ENCODE measurements at regions not wholly inside any gene's neighbourhood (a gene's known extent, or its start where the extent isn't known, plus 50 kb on each side); places are given as distances from the start of the nearest gene placed in this dataset.
A peak's percentile ranks its signal among the peaks of the same experiment; 100 is the strongest.

DNA sequence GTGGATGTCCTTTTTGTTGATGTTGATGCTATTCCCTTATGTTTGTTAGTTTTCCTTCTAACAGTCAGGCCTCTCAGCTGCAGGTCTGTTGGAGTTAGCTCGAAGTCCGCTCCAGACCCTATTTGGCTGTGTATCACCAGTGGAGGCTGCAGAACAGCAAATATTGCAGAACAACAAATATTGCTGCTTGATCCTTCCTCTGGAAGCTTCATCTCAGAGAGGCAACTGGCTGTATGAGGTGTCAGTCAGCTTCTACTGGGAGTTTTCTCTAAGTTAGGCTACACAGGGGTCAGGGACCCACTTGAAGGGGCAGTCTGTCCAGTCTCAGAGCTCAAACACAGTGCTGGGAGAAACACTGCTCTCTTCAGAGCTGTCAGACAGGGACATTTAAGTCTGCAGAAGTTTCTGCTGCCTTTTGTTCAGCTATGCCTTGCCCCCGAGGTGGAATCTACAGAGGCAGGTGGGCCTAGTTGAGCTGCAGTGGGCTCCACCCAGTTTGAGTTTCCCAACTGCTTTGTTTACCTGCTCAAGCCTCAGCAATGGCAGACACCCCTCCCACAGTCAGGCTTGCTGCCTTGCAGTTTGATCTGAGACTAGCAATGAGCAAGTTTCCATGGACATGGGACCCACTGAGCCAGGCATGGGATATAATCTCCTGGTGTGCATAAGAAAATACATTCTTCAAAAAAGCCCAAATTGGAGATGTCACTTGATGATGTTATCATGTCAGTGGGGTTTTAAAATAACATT, 99.5 kb downstream of the KDM5D start:
- no peak overlapping the region for H3K4me3 Mint-ChIP-seq
- ChIA-PET POLR2A (no interaction called here), CTCF (no interaction called here)
- intact Hi-C loops (cut with micrococcal nuclease) = no loop called here
- Histone ChIP-seq H3K9me3 (ENCODE audit: control insufficient read depth in 2 of 3, low read length in 3 of 3) (no peaks in the 10 kb centered on the region), H3K4me3 (ENCODE audit: low read length) (no peak overlapping the region), H3K4me1 (ENCODE audit: control insufficient read depth in 2 of 2, insufficient read depth in 2 of 2, low read length in 2 of 2) (no peaks in the 10 kb centered on the region), H3K36me3 (ENCODE audit: control insufficient read depth in 2 of 3, insufficient read depth in 3 of 3, low read length in 3 of 3) (no peaks in the 10 kb centered on the region), H3K27me3 (ENCODE audit: control insufficient read depth in 2 of 2, insufficient read depth in 2 of 2, low read length in 2 of 2) (no peaks in the 10 kb centered on the region), H3K27ac (ENCODE audit: low read depth, low read length) (no peak overlapping the region)
- DNase-seq (no peak), ATAC-seq (no peak)
- H3K27ac Mint-ChIP-seq = no peak overlapping the region
- H3K9me3 Mint-ChIP-seq = peaks cover 0 to 8% (median 0%) of the 10 kb centered on the region in 11 donors
- peaks cover 0 to 8% (median 0%) of the 10 kb centered on the region in 5 donors for H3K36me3 Mint-ChIP-seq
- no peaks in the 10 kb centered on the region for H3K4me1 Mint-ChIP-seq
- no peaks in the 10 kb centered on the region for H3K27me3 Mint-ChIP-seq

DNA sequence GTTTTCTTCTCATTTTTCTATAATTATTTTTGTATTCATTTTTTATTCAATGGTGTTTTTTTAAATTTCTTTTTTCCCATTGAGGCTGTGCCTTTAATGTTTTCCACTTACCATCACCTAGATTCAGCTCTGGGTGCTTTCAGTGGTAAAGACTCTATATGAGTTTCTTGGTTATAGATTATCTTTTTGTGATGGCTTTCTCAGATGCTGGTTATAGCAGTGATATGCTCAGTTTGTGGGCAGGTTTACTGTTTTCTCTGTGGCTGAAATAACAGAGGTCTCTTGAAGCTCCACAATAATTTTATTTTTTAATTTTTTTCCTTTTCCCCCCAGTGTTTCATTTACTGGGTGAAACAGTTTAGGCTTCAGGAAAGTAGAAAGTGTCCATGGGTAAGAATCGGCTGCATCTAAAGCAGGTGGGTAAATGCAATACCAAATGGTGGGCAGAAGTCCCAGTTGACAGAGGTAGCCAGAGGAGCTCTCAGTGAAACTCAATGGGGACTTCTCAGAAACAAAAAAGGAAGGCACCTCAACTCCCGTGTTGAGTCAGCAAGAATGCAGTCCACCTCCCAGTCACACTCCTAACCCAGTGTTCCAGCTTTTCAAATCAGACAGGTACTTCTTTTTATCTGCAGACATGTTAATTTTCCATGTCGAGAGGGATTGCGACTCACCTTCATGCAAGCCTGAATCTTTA, 106.7 kb downstream of the KDM5D start:
- H3K4me3 ChIP-seq (ENCODE audit: low read length) = no peak overlapping the region
- H3K27ac ChIP-seq (ENCODE audit: low read depth, low read length) = no peak overlapping the region
- H3K27me3 ChIP-seq (ENCODE audit: control insufficient read depth in 2 of 2, insufficient read depth in 2 of 2, low read length in 2 of 2) = no peaks in the 10 kb centered on the region
- peaks cover 0 to 4% (median 0%) of the 10 kb centered on the region in 5 donors for H3K36me3 Mint-ChIP-seq
- ChIA-PET CTCF (no interaction called here), POLR2A (no interaction called here)
- intact Hi-C loops (cut with micrococcal nuclease) = no loop called here
- H3K27ac Mint-ChIP-seq = no peak overlapping the region
- H3K27me3 Mint-ChIP-seq = no peaks in the 10 kb centered on the region
- no peak for ATAC-seq
- H3K9me3 Mint-ChIP-seq = peaks cover 0 to 8% (median 0%) of the 10 kb centered on the region in 11 donors
- DNase-seq = no peak
- H3K36me3 ChIP-seq (ENCODE audit: control insufficient read depth in 2 of 3, insufficient read depth in 3 of 3, low read length in 3 of 3) = no peaks in the 10 kb centered on the region
- H3K9me3 ChIP-seq (ENCODE audit: control insufficient read depth in 2 of 3, low read length in 3 of 3) = no peaks in the 10 kb centered on the region
- H3K4me1 Mint-ChIP-seq = no peaks in the 10 kb centered on the region
- H3K4me1 ChIP-seq (ENCODE audit: control insufficient read depth in 2 of 2, insufficient read depth in 2 of 2, low read length in 2 of 2) = no peaks in the 10 kb centered on the region
- H3K4me3 Mint-ChIP-seq = no peak overlapping the region

DNA sequence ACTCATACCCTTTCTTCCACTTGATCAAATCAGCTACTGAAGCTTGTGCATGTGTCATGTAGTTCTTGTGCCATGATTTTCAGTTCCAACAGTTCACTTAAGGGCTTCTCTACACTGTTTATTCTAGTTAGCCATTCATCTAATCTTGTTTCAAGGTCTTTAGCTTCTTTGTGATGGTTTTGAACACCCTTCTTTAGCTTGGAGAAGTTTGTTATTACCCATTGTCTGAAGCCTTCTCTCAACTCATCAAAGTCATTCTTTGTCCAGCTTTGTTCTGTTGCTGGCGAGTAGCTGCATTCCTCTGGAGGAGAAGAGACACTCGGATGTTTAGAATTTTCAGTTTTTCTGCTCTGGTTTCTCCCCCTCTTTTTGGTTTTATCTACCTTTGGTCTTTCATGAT, 115.6 kb downstream of the KDM5D start:
- ATAC-seq (no peak), DNase-seq (no peak)
- ChIA-PET POLR2A (no interaction called here), CTCF (interaction anchor here (0.6 kb wide), 1 partner anchor 311 kb away, joined by 3 read pairs; no protein-coding TSS in a partner anchor)
- Histone ChIP-seq H3K36me3 (ENCODE audit: control insufficient read depth in 2 of 3, insufficient read depth in 3 of 3, low read length in 3 of 3) (no peaks in the 10 kb centered on the region), H3K4me1 (ENCODE audit: control insufficient read depth in 2 of 2, insufficient read depth in 2 of 2, low read length in 2 of 2) (no peaks in the 10 kb centered on the region), H3K9me3 (ENCODE audit: control insufficient read depth in 2 of 3, low read length in 3 of 3) (no peaks in the 10 kb centered on the region), H3K27me3 (ENCODE audit: control insufficient read depth in 2 of 2, insufficient read depth in 2 of 2, low read length in 2 of 2) (no peaks in the 10 kb centered on the region), H3K27ac (ENCODE audit: low read depth, low read length) (no peak overlapping the region), H3K4me3 (ENCODE audit: low read length) (no peak overlapping the region)
- no peak overlapping the region for H3K27ac Mint-ChIP-seq
- H3K9me3 Mint-ChIP-seq = peaks cover 0 to 17% (median 0%) of the 10 kb centered on the region in 11 donors
- no peak overlapping the region for H3K4me3 Mint-ChIP-seq
- peaks cover 0 to 15% (median 0%) of the 10 kb centered on the region in 5 donors for H3K27me3 Mint-ChIP-seq
- intact Hi-C loops (cut with micrococcal nuclease) = no loop called here
- no peaks in the 10 kb centered on the region for H3K4me1 Mint-ChIP-seq
- H3K36me3 Mint-ChIP-seq = peaks cover 0 to 4% (median 0%) of the 10 kb centered on the region in 5 donors

DNA sequence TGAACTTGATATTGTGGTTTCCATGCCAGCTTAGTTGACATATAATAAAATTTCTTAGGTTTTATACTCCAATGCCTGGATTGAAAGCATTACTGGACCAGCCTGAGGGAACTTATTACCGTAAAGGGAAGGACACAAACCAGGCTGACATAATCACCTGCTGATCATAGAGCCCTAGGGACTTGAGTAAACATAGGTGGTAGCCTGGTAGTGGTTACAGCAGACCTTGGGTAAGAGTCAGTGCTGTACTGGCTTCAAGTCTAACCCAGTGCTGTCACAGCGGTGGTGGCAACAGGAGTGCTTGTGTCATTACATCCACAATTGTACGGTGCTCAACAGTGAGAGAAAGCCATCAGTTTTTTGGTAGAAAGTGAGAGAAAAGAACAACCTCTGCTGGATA, 122.1 kb downstream of the KDM5D start:
- no peak overlapping the region for H3K27ac ChIP-seq (ENCODE audit: low read depth, low read length)
- no peaks in the 10 kb centered on the region for H3K36me3 ChIP-seq (ENCODE audit: control insufficient read depth in 2 of 3, insufficient read depth in 3 of 3, low read length in 3 of 3)
- POLR2A ChIA-PET = no interaction called here
- intact Hi-C loops (cut with micrococcal nuclease) = no loop called here
- no peaks in the 10 kb centered on the region for H3K4me1 ChIP-seq (ENCODE audit: control insufficient read depth in 2 of 2, insufficient read depth in 2 of 2, low read length in 2 of 2)
- no peak for DNase-seq
- Mint-ChIP-seq H3K27me3 (peaks cover 0 to 9% (median 0%) of the 10 kb centered on the region in 5 donors), H3K27ac (no peak overlapping the region), H3K9me3 (peaks cover 0 to 6% (median 0%) of the 10 kb centered on the region in 11 donors), H3K36me3 (no peaks in the 10 kb centered on the region), H3K4me3 (no peak overlapping the region), H3K4me1 (no peaks in the 10 kb centered on the region)
- CTCF ChIA-PET = interaction anchor here (0.6 kb wide), 1 partner anchor 878 kb away, joined by 3 read pairs; no protein-coding TSS in a partner anchor
- no peaks in the 10 kb centered on the region for H3K9me3 ChIP-seq (ENCODE audit: control insufficient read depth in 2 of 3, low read length in 3 of 3)
- H3K4me3 ChIP-seq (ENCODE audit: low read length) = no peak overlapping the region
- H3K27me3 ChIP-seq (ENCODE audit: control insufficient read depth in 2 of 2, insufficient read depth in 2 of 2, low read length in 2 of 2) = no peaks in the 10 kb centered on the region
- no peak for ATAC-seq

DNA sequence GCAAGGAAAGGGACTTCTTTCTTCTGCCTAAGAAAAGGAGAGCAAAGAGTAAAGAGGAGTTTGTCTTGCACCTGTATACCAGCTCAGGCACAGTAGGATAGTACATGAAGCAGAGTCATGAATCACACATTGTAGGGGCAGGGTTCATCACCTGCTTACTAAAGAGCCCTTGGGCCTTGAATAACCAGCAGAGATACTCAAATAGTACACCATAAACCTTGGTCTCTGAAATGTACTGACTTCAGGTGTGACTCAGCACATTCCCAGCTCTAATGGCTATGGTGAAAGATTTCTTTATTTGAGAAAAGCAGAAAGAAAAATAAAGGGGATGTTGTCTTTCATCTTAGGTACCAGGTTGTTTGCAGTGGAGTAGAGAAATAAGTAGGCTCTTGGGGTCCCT, 122.8 kb downstream of the KDM5D start:
- Histone ChIP-seq H3K4me3 (ENCODE audit: low read length) (no peak overlapping the region), H3K9me3 (ENCODE audit: control insufficient read depth in 2 of 3, low read length in 3 of 3) (no peaks in the 10 kb centered on the region), H3K4me1 (ENCODE audit: control insufficient read depth in 2 of 2, insufficient read depth in 2 of 2, low read length in 2 of 2) (no peaks in the 10 kb centered on the region), H3K27me3 (ENCODE audit: control insufficient read depth in 2 of 2, insufficient read depth in 2 of 2, low read length in 2 of 2) (no peaks in the 10 kb centered on the region), H3K36me3 (ENCODE audit: control insufficient read depth in 2 of 3, insufficient read depth in 3 of 3, low read length in 3 of 3) (no peaks in the 10 kb centered on the region), H3K27ac (ENCODE audit: low read depth, low read length) (no peak overlapping the region)
- ChIA-PET CTCF (interaction anchor here (0.6 kb wide), 1 partner anchor 879 kb away, joined by 3 read pairs; no protein-coding TSS in a partner anchor), POLR2A (no interaction called here)
- no peaks in the 10 kb centered on the region for H3K4me1 Mint-ChIP-seq
- ATAC-seq (no peak), DNase-seq (no peak)
- no peak overlapping the region for H3K27ac Mint-ChIP-seq
- no peaks in the 10 kb centered on the region for H3K36me3 Mint-ChIP-seq
- H3K9me3 Mint-ChIP-seq = peaks cover 0 to 6% (median 0%) of the 10 kb centered on the region in 11 donors
- peaks cover 0 to 5% (median 0%) of the 10 kb centered on the region in 5 donors for H3K27me3 Mint-ChIP-seq
- intact Hi-C loops (cut with micrococcal nuclease) = no loop called here
- H3K4me3 Mint-ChIP-seq = no peak overlapping the region

DNA sequence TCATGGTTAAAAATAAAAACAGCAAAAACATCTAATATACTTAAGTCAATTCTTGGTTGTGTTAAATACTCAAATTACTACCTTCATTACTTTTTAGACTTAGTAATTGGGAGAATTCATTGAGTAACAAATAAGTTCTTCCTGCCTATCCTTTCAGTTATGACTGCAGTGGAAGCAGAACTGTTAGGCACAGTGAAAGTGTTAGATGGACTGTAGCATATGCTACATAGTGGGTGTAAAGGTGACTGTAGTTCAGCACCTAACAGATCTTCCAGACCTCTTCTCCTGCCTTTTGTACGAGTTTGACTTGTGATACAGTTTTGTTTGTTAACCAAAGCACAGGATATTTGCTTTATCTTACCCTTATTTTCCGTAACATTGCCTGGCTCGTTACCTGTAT, 143.4 kb downstream of the KDM5D start:
- Mint-ChIP-seq H3K27ac (peak overlapping the region in 1 of 9 donors; percentile 70), H3K9me3 (no peaks in the 10 kb centered on the region), H3K4me1 (peaks cover 0 to 6% (median 0%) of the 10 kb centered on the region in 7 donors), H3K36me3 (peaks cover 0 to 20% (median 0%) of the 10 kb centered on the region in 5 donors), H3K4me3 (no peak overlapping the region), H3K27me3 (no peaks in the 10 kb centered on the region)
- CTCF ChIA-PET = no interaction called here
- Histone ChIP-seq H3K36me3 (ENCODE audit: control insufficient read depth in 2 of 3, insufficient read depth in 3 of 3, low read length in 3 of 3) (no peaks in the 10 kb centered on the region), H3K27ac (ENCODE audit: low read depth, low read length) (no peak overlapping the region), H3K27me3 (ENCODE audit: control insufficient read depth in 2 of 2, insufficient read depth in 2 of 2, low read length in 2 of 2) (no peaks in the 10 kb centered on the region), H3K4me1 (ENCODE audit: control insufficient read depth in 2 of 2, insufficient read depth in 2 of 2, low read length in 2 of 2) (no peaks in the 10 kb centered on the region), H3K4me3 (ENCODE audit: low read length) (no peak overlapping the region), H3K9me3 (ENCODE audit: control insufficient read depth in 2 of 3, low read length in 3 of 3) (no peaks in the 10 kb centered on the region)
- no peak for DNase-seq
- no peak for ATAC-seq
- POLR2A ChIA-PET = no interaction called here
- intact Hi-C loops (cut with micrococcal nuclease) = loop anchor here (5.0 to 10.0 kb wide), 2 partner anchors 34 to 166 kb away; no protein-coding TSS in a partner anchor
